ENCODE measurements at regions not wholly inside any gene's neighbourhood (a gene's known extent, or its start where the extent isn't known, plus 50 kb on each side); places are given as distances from the start of the nearest gene placed in this dataset.

- TF ChIP-seq POLR2A (IDR thresholded peaks at IDR 0.05) (no peak), CTCF (IDR thresholded peaks at IDR 0.05) (no peak)
These were observed 902.4 kb upstream of the PIK3C3 start for GRCh38 chr18:41052625-41053024.
